Osteocyte (in vitro differentiated cells): ENCODE measurements at regions not wholly inside any gene's neighbourhood (a gene's known extent, or its start where the extent isn't known, plus 50 kb on each side); places are given as distances from the start of the nearest gene placed in this dataset.

Experiments
- DNase-seq: peaks from one replicate; pipeline ENCODE4 v3.0.0; 2021; ENCODE audit warnings: mixed read lengths; ENCODE audit not compliant: unreplicated experiment; ENCODE audit errors: extremely low spot score
- H3K27ac Mint-ChIP-seq: one replicate; pipeline ENCODE4 v1.8.0; 2021; ENCODE audit warnings: mild to moderate bottlenecking, mixed read lengths; ENCODE audit not compliant: unreplicated experiment
- H3K27me3 Mint-ChIP-seq: one replicate; pipeline ENCODE4 v1.8.0; 2021; ENCODE audit warnings: mixed read lengths; ENCODE audit not compliant: unreplicated experiment
- H3K36me3 Mint-ChIP-seq: one replicate; pipeline ENCODE4 v1.8.0; 2021; ENCODE audit warnings: mixed read lengths; ENCODE audit not compliant: unreplicated experiment
- H3K4me1 Mint-ChIP-seq: one replicate; pipeline ENCODE4 v1.8.0; 2021; ENCODE audit warnings: mixed read lengths; ENCODE audit not compliant: unreplicated experiment
- H3K4me3 Mint-ChIP-seq: one replicate; pipeline ENCODE4 v1.8.0; 2021; ENCODE audit warnings: mild to moderate bottlenecking, moderate library complexity, mixed read lengths; ENCODE audit not compliant: unreplicated experiment
- H3K9me3 Mint-ChIP-seq: one replicate; pipeline ENCODE4 v1.8.0; 2021; ENCODE audit warnings: mixed read lengths; ENCODE audit not compliant: unreplicated experiment
- TF ChIP-seq, protein P1 (sequence below): fragments of 200-600 bp; sonication (generic); IDR thresholded peaks from 2 replicates; pipeline ENCODE4 v1.5.0; 2021; ENCODE audit warnings: antibody characterized with exemption, mild to moderate bottlenecking, moderate library complexity

- peaks cover 3% of the 10 kb centered on the region for H3K9me3 Mint-ChIP-seq
- TF ChIP-seq, protein P1, sequence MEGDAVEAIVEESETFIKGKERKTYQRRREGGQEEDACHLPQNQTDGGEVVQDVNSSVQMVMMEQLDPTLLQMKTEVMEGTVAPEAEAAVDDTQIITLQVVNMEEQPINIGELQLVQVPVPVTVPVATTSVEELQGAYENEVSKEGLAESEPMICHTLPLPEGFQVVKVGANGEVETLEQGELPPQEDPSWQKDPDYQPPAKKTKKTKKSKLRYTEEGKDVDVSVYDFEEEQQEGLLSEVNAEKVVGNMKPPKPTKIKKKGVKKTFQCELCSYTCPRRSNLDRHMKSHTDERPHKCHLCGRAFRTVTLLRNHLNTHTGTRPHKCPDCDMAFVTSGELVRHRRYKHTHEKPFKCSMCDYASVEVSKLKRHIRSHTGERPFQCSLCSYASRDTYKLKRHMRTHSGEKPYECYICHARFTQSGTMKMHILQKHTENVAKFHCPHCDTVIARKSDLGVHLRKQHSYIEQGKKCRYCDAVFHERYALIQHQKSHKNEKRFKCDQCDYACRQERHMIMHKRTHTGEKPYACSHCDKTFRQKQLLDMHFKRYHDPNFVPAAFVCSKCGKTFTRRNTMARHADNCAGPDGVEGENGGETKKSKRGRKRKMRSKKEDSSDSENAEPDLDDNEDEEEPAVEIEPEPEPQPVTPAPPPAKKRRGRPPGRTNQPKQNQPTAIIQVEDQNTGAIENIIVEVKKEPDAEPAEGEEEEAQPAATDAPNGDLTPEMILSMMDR, result no peak
- H3K27me3 Mint-ChIP-seq, result no peaks in the 10 kb centered on the region
Measured at GRCh38 chr6:9056556-9056955, 621.2 kb upstream of the SLC35B3 start.

DNA sequence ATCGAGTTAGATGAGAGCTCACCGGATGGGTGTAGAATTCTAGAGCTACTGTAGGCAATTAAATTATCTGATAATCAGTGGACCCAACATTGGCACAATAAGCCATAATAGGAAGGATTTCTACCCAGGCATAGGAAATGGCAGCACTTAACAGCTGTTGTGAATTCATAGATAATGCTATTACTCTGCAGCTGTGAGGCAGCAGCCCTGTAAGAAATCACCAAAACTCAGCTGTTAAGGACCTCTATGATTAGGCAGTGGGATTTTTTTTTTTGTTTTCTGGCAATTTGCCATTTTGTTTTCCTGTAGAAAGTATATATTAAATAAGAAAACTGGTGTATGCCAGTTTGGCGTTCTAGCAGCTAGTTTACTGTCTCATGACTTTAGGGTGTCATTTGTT, 609.1 kb upstream of the SLC35B3 start:
- Mint-ChIP-seq H3K36me3 (no peaks in the 10 kb centered on the region), H3K4me3 (no peak overlapping the region), H3K27ac (no peak overlapping the region), H3K4me1 (no peaks in the 10 kb centered on the region), H3K9me3 (peaks cover 11% of the 10 kb centered on the region), H3K27me3 (no peaks in the 10 kb centered on the region)
- no peak for DNase-seq
- TF ChIP-seq, protein P1, result no peak

More at GRCh38 chr6:9056556-9056955, 621.2 kb upstream of the SLC35B3 start:
- H3K4me1 Mint-ChIP-seq, result no peaks in the 10 kb centered on the region
- DNase-seq, result no peak
- no peak overlapping the region for H3K4me3 Mint-ChIP-seq
- no peak overlapping the region for H3K27ac Mint-ChIP-seq
- H3K36me3 Mint-ChIP-seq, result no peaks in the 10 kb centered on the region

- Mint-ChIP-seq H3K36me3 (no peaks in the 10 kb centered on the region), H3K27me3 (no peaks in the 10 kb centered on the region), H3K4me1 (no peaks in the 10 kb centered on the region), H3K27ac (no peak overlapping the region), H3K4me3 (no peak overlapping the region), H3K9me3 (peaks cover 11% of the 10 kb centered on the region)
- TF ChIP-seq, protein P1, result no peak
- no peak for DNase-seq
Measured at GRCh38 chr6:9040718-9041117, 605.4 kb upstream of the SLC35B3 start.

DNA sequence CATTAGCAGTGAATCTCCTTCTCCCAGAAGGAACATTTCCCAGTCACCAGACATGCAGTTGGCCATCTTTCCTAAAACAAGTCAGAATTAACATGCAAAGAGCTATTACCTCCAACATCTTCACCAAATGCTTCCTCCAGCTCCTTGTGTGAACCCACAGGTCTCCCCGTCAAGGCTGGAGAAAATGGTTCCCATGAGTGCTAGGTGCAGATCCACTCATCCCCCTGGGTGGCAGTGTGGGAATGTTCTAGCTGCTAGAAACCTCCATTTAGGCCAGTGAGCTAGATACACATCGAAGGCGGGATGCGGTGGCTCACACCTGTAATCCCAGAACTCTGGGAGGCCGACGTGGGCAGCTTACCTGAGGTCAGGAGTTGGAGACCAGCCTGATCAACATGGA, 603.9 kb upstream of the SLC35B3 start:
- Mint-ChIP-seq H3K36me3 (no peaks in the 10 kb centered on the region), H3K27me3 (no peaks in the 10 kb centered on the region), H3K9me3 (peaks cover 11% of the 10 kb centered on the region), H3K4me1 (no peaks in the 10 kb centered on the region), H3K27ac (no peak overlapping the region), H3K4me3 (no peak overlapping the region)
- TF ChIP-seq, protein P1, result no peak
- no peak for DNase-seq

DNA sequence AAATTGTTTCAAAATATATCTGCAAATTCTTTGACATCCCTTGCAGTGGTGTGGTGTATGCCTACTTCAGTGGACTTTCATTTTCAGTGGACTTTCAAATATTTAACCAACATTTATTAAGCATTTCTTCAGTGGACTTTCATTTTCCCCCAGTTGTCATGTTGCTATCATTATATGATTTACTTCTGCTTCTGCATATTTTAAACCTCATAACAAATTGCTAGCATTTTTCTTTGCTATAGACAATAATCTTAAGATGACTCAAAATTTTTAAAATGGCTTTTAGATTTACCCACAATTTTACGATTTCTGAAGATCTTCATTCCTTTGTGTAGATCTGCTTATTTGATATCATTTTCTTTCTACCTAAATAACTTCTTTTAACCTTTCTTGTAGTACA, 592.7 kb upstream of the SLC35B3 start:
- Mint-ChIP-seq H3K27me3 (peaks cover 2% of the 10 kb centered on the region), H3K36me3 (no peaks in the 10 kb centered on the region), H3K4me3 (no peak overlapping the region), H3K27ac (no peak overlapping the region), H3K4me1 (no peaks in the 10 kb centered on the region), H3K9me3 (no peaks in the 10 kb centered on the region)
- DNase-seq, result no peak
- TF ChIP-seq, protein P1, result no peak
